ENCODE measurements at regions not wholly inside any gene's neighbourhood (a gene's known extent, or its start where the extent isn't known, plus 50 kb on each side); places are given as distances from the start of the nearest gene placed in this dataset.

DNA sequence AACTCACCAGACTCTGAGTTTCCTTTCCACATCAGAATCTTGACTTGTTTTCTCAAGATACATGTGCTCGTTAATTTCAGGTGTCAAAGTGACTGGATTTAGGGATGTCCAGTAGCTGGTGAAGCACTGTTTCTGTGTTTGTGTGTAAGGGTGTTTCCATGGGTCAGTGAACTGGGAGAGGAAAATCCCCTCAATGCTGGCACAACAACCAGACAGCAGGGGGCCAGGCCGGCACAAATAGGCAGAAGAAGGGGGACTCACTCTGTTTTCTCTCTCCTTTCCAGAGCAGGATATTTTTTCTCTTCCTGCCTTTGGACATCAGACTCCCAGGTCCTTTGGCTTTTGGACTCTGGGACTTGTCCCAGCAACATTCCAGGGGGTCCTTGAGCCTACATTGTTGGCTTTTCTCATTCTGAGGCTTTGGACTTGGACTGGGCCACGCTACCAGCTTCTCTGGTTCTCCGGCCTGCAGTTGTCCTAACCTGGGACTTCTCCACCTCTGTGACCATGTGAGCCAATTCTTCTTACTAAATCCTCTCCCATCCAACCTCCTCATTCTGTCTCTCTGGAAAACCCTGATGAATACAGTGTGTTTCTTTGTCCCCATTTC is 144.0 kb downstream of the CAAP1 start:
- Mint-ChIP-seq H3K27ac (no peak overlapping the region), H3K4me3 (no peak overlapping the region), H3K36me3 (no peaks in the 10 kb centered on the region), H3K9me3 (no peaks in the 10 kb centered on the region), H3K27me3 (no peaks in the 10 kb centered on the region), H3K4me1 (peaks cover 10% of the 10 kb centered on the region)
- no peak for ATAC-seq

- H3K9me3 Mint-ChIP-seq = no peaks in the 10 kb centered on the region
- H3K27me3 Mint-ChIP-seq = no peaks in the 10 kb centered on the region
- H3K27ac Mint-ChIP-seq = no peak overlapping the region
These were observed 145.0 kb downstream of the CAAP1 start for GRCh38 chr9:26747611-26748010.

DNA sequence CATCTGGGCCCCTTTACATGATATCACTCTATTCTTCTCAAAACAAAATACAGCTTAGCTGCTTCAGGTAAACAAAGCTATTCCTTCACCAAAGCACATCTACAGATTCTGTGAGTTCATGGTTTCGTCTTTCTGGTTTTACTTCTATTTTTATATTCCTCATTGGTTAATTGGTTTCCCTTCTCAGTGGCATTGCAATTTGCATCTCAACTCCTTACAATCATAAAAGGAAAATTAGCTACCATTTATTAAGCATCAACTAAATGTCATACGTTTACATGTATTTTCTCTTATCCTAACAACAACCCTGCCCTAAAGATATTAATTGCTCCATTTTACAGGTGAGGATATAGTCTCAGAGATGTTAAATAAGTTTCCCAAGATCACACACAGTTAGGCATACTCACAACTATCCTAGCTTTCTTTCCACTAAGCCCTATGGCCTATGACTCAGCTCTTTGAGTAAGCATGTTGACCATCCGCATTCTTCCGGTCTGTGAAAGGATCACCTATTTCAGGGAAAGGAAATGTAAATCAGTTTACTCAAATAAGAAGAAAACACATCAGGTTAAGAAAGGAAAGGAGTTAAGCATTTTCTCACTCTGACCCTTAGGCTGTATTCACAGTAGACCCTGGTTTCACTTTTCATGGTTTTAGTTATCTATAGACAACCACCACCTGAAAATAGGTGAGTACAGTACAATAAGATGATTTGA is 146.1 kb downstream of the CAAP1 start:
- H3K9me3 Mint-ChIP-seq = no peaks in the 10 kb centered on the region
- no peaks in the 10 kb centered on the region for H3K36me3 Mint-ChIP-seq
- no peaks in the 10 kb centered on the region for H3K27me3 Mint-ChIP-seq
- no peak overlapping the region for H3K27ac Mint-ChIP-seq
- H3K4me3 Mint-ChIP-seq = no peak overlapping the region
- ATAC-seq = no peak
- H3K4me1 Mint-ChIP-seq = peaks cover 10% of the 10 kb centered on the region

More at GRCh38 chr9:26747611-26748010, 145.0 kb downstream of the CAAP1 start:
- Mint-ChIP-seq H3K4me3 (no peak overlapping the region), H3K4me1 (peaks cover 10% of the 10 kb centered on the region), H3K36me3 (no peaks in the 10 kb centered on the region)
- no peak for ATAC-seq

- Mint-ChIP-seq H3K27ac (no peak overlapping the region), H3K36me3 (no peaks in the 10 kb centered on the region), H3K27me3 (peaks cover 2% of the 10 kb centered on the region), H3K4me3 (no peak overlapping the region), H3K4me1 (peaks cover 10% of the 10 kb centered on the region), H3K9me3 (peaks cover under 1% of the 10 kb centered on the region)
- no peak for ATAC-seq
These were observed 147.5 kb downstream of the CAAP1 start for GRCh38 chr9:26745111-26745510.

DNA sequence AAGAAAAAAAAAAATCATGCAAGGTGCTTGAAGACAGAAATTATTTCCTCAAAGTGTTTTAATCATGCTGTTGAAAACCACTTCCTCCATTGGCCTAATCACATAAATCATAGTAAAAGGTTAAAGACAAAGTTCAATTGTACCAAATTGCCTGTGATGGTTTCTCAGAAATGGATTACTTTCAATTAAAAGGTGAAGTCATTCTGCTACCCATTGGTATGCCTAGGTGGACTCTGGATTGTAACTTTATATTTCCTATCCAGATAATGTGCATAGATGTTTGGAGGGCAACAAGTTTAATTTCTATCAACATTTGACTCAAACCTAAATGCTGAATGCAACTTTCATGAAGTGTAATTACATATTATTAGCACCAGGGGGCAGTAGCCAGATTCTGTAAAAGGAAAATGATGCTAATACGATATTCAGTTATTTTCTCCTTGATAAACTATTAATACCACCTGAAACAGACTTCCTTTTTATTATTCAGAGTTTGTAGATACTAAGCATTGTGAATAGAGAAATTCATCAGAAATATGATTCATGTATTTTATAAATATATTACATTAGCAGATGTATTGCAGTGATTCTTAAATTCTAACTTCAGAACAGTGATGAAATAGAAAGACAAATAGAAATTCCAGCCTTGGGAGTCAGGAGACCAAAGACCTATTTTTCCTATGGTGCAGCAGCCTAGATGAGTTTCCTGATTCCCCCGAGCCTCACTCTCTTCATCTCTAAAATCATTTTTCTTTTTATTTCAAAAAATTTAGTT is 148.2 kb downstream of the CAAP1 start:
- H3K4me3 Mint-ChIP-seq = no peak overlapping the region
- H3K27ac Mint-ChIP-seq = no peak overlapping the region
- H3K4me1 Mint-ChIP-seq = peaks cover 10% of the 10 kb centered on the region
- ATAC-seq = no peak
- H3K27me3 Mint-ChIP-seq = peaks cover 9% of the 10 kb centered on the region
- peaks cover 7% of the 10 kb centered on the region for H3K9me3 Mint-ChIP-seq
- peaks cover 7% of the 10 kb centered on the region for H3K36me3 Mint-ChIP-seq

DNA sequence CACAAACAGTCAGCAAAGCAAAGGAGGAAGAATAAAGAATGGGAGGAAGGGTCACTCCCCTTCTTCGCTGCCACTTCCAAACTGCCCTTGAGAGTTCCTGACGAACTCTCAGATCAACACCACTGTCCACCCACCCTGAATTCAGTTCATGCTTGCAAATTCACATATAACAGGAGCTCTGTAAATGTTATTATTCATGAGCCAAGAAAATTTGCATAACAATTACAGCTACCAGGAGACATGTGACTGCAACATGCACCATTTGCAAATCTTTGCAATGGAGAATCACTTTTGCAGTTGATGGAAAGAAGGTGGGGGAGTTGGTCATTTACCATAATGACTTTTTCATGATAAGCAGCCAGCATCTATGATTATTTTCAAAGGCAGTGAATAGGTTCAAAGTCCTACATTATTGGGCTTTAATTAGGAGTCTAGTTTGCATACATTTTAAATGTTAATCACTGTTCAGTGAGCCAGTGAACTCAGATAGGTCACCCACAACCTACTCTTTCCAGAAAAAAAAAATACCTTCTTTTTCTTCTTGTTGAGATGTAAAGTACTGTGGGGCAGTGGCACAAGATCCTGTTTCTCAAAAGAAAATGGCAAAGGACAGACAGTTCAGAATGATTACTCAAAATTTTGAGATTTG is 149.7 kb downstream of the CAAP1 start:
- Mint-ChIP-seq H3K36me3 (peaks cover 7% of the 10 kb centered on the region), H3K9me3 (peaks cover 18% of the 10 kb centered on the region), H3K4me3 (no peak overlapping the region), H3K27me3 (peaks cover 13% of the 10 kb centered on the region), H3K4me1 (peaks cover 10% of the 10 kb centered on the region), H3K27ac (no peak overlapping the region)
- ATAC-seq = no peak

GRCh38 chr9:26735160-26735559 is 157.4 kb downstream of the CAAP1 start:
- Mint-ChIP-seq H3K36me3 (peaks cover 7% of the 10 kb centered on the region), H3K27ac (no peak overlapping the region), H3K4me1 (no peaks in the 10 kb centered on the region), H3K4me3 (no peak overlapping the region), H3K9me3 (peaks cover 34% of the 10 kb centered on the region), H3K27me3 (peaks cover 54% of the 10 kb centered on the region)
- no peak for ATAC-seq

DNA sequence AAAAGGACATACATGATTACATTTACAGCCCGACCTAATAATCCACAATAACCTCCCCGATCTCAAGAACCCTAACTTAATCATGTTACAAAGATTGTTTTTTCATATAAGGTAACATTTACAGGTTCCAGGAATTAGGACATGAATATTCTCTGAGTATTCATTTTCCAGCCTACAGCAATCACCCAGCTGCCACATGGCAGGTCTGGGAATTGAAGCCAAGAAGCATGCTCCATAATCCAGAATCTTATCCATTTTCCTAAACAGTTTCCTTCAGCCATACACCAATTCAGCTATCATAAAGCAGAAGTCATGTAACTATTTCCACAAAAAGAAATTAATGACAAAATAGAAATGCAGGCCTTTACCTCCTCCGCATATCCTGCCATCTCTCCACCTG is 163.4 kb downstream of the CAAP1 start:
- no peak for ATAC-seq
- H3K4me3 Mint-ChIP-seq = no peak overlapping the region

GRCh38 chr9:26727471-26727870 is 165.1 kb downstream of the CAAP1 start:
- Mint-ChIP-seq H3K27me3 (peaks cover 11% of the 10 kb centered on the region), H3K9me3 (peaks cover 4% of the 10 kb centered on the region), H3K4me3 (no peak overlapping the region), H3K4me1 (peaks cover 8% of the 10 kb centered on the region), H3K27ac (no peak overlapping the region), H3K36me3 (no peaks in the 10 kb centered on the region)
- ATAC-seq = no peak

More for the DNA sequence above, 163.4 kb downstream of the CAAP1 start:
- Mint-ChIP-seq H3K27ac (no peak overlapping the region), H3K27me3 (peaks cover 20% of the 10 kb centered on the region), H3K36me3 (no peaks in the 10 kb centered on the region), H3K9me3 (peaks cover 13% of the 10 kb centered on the region), H3K4me1 (no peaks in the 10 kb centered on the region)

- Mint-ChIP-seq H3K9me3 (no peaks in the 10 kb centered on the region), H3K4me3 (no peak overlapping the region), H3K27me3 (peaks cover 7% of the 10 kb centered on the region), H3K4me1 (peaks cover 8% of the 10 kb centered on the region), H3K36me3 (no peaks in the 10 kb centered on the region), H3K27ac (no peak overlapping the region)
- ATAC-seq = no peak
These were observed 167.0 kb downstream of the CAAP1 start for GRCh38 chr9:26725573-26725972.

DNA sequence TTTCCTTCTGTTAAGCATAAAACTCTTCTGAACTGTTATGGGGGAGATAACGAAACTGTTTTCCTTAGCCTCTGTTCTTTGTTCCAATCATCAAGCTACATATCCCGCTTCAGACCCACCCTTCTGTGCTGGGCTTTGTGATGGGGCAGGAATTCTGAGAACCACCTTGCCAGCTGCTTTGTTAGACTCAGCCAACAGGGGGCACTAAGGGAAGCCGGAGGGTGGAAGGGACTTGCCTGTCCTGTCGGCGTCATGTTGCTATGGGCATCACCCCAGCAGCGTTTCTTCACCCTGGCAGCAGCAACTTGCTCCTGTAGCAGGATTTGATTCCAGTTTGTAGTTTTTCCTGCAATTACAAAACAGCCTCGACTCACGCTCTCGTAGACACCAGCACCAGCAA is 169.1 kb downstream of the CAAP1 start:
- no peaks in the 10 kb centered on the region for H3K36me3 Mint-ChIP-seq
- H3K27me3 Mint-ChIP-seq = peaks cover 7% of the 10 kb centered on the region
- no peak for ATAC-seq
- H3K4me3 Mint-ChIP-seq = no peak overlapping the region
- H3K9me3 Mint-ChIP-seq = no peaks in the 10 kb centered on the region
- peaks cover 8% of the 10 kb centered on the region for H3K4me1 Mint-ChIP-seq
- no peak overlapping the region for H3K27ac Mint-ChIP-seq

- Mint-ChIP-seq H3K4me3 (no peak overlapping the region), H3K27me3 (peaks cover 7% of the 10 kb centered on the region), H3K9me3 (no peaks in the 10 kb centered on the region), H3K27ac (no peak overlapping the region), H3K4me1 (peaks cover 8% of the 10 kb centered on the region), H3K36me3 (no peaks in the 10 kb centered on the region)
- ATAC-seq = no peak
These were observed 169.8 kb downstream of the CAAP1 start for GRCh38 chr9:26722755-26723154.

DNA sequence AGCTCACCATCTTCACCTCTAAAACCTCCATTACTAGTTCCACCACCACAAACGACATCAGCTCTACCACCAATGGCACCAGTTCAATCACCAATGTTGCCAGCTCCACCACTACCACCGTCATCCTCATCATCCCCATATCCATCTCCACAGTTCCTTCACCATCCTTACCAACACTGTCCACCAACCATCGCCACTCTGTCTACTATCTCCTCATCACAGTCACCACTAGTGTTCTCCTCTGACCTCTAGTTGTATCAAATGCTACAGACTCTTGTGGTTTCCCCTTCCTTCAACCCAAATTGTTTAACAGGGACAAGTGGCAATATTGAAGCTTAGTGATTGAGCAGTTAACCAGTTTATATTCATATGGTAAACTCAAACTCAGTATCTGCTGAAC is 182.6 kb downstream of the CAAP1 start:
- no peak overlapping the region for H3K4me3 Mint-ChIP-seq
- H3K27ac Mint-ChIP-seq = no peak overlapping the region
- H3K36me3 Mint-ChIP-seq = no peaks in the 10 kb centered on the region
- peak; percentile 58 for ATAC-seq
- peaks cover 4% of the 10 kb centered on the region for H3K9me3 Mint-ChIP-seq
- no peaks in the 10 kb centered on the region for H3K4me1 Mint-ChIP-seq
- no peaks in the 10 kb centered on the region for H3K27me3 Mint-ChIP-seq

DNA sequence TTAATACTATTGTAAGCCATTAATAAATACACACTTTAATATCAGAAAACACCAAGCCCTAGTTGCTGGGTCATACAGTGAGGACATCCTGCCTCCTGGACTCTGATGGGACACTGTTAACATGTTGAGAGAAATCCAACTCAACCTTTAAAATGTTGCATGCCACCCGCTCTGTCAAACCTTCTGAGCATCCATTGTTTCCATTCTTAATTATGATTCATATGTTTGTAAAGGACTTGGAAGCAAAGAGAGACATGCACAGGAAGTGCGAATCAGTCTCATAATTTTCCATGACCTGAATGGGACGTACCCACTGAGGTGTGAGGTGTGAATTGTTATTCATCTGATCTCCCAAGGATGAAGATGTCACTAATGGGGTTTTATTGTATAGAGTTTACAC is 186.4 kb downstream of the CAAP1 start:
- H3K27me3 Mint-ChIP-seq = no peaks in the 10 kb centered on the region
- no peak overlapping the region for H3K27ac Mint-ChIP-seq
- H3K9me3 Mint-ChIP-seq = peaks cover 4% of the 10 kb centered on the region
- H3K4me1 Mint-ChIP-seq = no peaks in the 10 kb centered on the region
- no peaks in the 10 kb centered on the region for H3K36me3 Mint-ChIP-seq
- no peak overlapping the region for H3K4me3 Mint-ChIP-seq
- no peak for ATAC-seq

DNA sequence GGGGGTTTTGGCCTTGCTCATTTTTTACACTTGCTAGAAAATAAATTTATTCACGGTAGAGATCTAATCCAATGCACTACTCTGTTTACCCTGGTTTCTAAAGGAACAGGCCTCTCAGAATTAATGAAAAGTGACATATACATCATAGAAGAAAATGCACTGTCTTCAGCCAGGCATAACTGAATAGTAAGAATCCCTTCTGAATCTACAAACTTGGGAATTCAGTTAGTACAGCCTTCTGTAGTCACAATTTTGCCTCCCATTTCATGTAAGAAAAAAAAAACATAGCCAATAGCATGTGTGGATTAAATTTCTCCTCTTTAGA is 197.3 kb downstream of the CAAP1 start:
- no peak overlapping the region for H3K27ac Mint-ChIP-seq
- no peak for ATAC-seq
- peaks cover 13% of the 10 kb centered on the region for H3K9me3 Mint-ChIP-seq
- no peaks in the 10 kb centered on the region for H3K36me3 Mint-ChIP-seq
- H3K27me3 Mint-ChIP-seq = no peaks in the 10 kb centered on the region
- H3K4me1 Mint-ChIP-seq = no peaks in the 10 kb centered on the region
- H3K4me3 Mint-ChIP-seq = no peak overlapping the region
